ENCODE measurements at regions not wholly inside any gene's neighbourhood (a gene's known extent, or its start where the extent isn't known, plus 50 kb on each side); places are given as distances from the start of the nearest gene placed in this dataset.

- peaks cover 0 to 8% (median 0%) of the 10 kb centered on the region in 4 donors for H3K9me3 ChIP-seq
- no peaks in the 10 kb centered on the region for H3K4me1 ChIP-seq
- TF ChIP-seq CTCF (IDR thresholded peaks at IDR 0.05): no peak
- no peak for TF ChIP-seq EP300 (IDR thresholded peaks at IDR 0.05)
- 85 to 91% (median 89%) methylated on average over 8 to 9 of the region's 9 CpGs for WGBS, 5 donors
- H3K36me3 ChIP-seq: no peaks in the 10 kb centered on the region
- H3K27me3 ChIP-seq: peaks cover 0 to 14% (median 0%) of the 10 kb centered on the region in 3 donors
- no peak overlapping the region for H3K4me3 ChIP-seq
- intact Hi-C loops (cut with DNase I; ENCODE audit: low total_unique reads): no loop called here
- H3K27ac ChIP-seq: no peak overlapping the region
- DNase-seq: no peak
Measured at GRCh38 chr16:88323041-88323440, 59.7 kb upstream of the ZNF469 start.

- H3K4me3 ChIP-seq: no peak overlapping the region
- peaks cover 0 to 8% (median 0%) of the 10 kb centered on the region in 4 donors for H3K9me3 ChIP-seq
- no peaks in the 10 kb centered on the region for H3K36me3 ChIP-seq
- no peak overlapping the region for H3K27ac ChIP-seq
- WGBS, 5 donors: 88 to 97% (median 94%) methylated on average over 9 to 15 of the region's 15 CpGs
- H3K27me3 ChIP-seq: peaks cover 0 to 7% (median 0%) of the 10 kb centered on the region in 3 donors
- TF ChIP-seq POLR2AphosphoS5 (IDR thresholded peaks at IDR 0.05): no peak
- no peak for TF ChIP-seq EP300 (IDR thresholded peaks at IDR 0.05)
- H3K4me1 ChIP-seq: no peaks in the 10 kb centered on the region
- intact Hi-C loops (cut with DNase I; ENCODE audit: low total_unique reads): no loop called here
- no peak for DNase-seq
Measured at GRCh38 chr16:88323546-88324330, 59.0 kb upstream of the ZNF469 start.

GRCh38 chr16:88325087-88325750, 57.5 kb upstream of the ZNF469 start:
- H3K27ac ChIP-seq: no peak overlapping the region
- H3K9me3 ChIP-seq: peaks cover 0 to 8% (median 0%) of the 10 kb centered on the region in 4 donors
- no peaks in the 10 kb centered on the region for H3K4me1 ChIP-seq
- DNase-seq: no peak
- TF ChIP-seq CTCF (IDR thresholded peaks at IDR 0.05): no peak
- TF ChIP-seq EP300 (IDR thresholded peaks at IDR 0.05): no peak
- no peak for TF ChIP-seq POLR2AphosphoS5 (IDR thresholded peaks at IDR 0.05)
- TF ChIP-seq POLR2A (IDR thresholded peaks at IDR 0.05): no peak
- intact Hi-C loops (cut with DNase I; ENCODE audit: low total_unique reads): no loop called here
- H3K27me3 ChIP-seq: no peaks in the 10 kb centered on the region
- H3K36me3 ChIP-seq: no peaks in the 10 kb centered on the region
- no peak overlapping the region for H3K4me3 ChIP-seq
- 75 to 96% (median 86%) methylated on average over 10 to 15 of the region's 15 CpGs for WGBS, 5 donors

GRCh38 chr16:88325976-88326375, 56.8 kb upstream of the ZNF469 start:
- TF ChIP-seq EP300 (IDR thresholded peaks at IDR 0.05) (no peak), CTCF (IDR thresholded peaks at IDR 0.05) (no peak), POLR2AphosphoS5 (IDR thresholded peaks at IDR 0.05) (no peak), POLR2A (IDR thresholded peaks at IDR 0.05) (no peak)
- H3K27me3 ChIP-seq: no peaks in the 10 kb centered on the region
- H3K36me3 ChIP-seq: no peaks in the 10 kb centered on the region
- no peaks in the 10 kb centered on the region for H3K4me1 ChIP-seq
- intact Hi-C loops (cut with DNase I; ENCODE audit: low total_unique reads): no loop called here
- no peak for DNase-seq
- WGBS, 5 donors: 83 to 96% (median 88%) methylated on average over 3 of the region's 3 CpGs
- no peak overlapping the region for H3K27ac ChIP-seq
- no peak overlapping the region for H3K4me3 ChIP-seq
- peaks cover 0 to 8% (median 0%) of the 10 kb centered on the region in 4 donors for H3K9me3 ChIP-seq
